HEK293T (cell line): ENCODE measurements at regions not wholly inside any gene's neighbourhood (a gene's known extent, or its start where the extent isn't known, plus 50 kb on each side); places are given as distances from the start of the nearest gene placed in this dataset.

Source experiments
- BHLHE40 ChIP-seq: fragments of 450-650 bp; IDR thresholded peaks from 2 replicates; pipeline ENCODE4 v1.6.1; 2016; ENCODE audit warnings: mild to moderate bottlenecking, moderate library complexity, borderline replicate concordance
- ELF4 ChIP-seq: fragments of 450-650 bp; IDR thresholded peaks from 2 replicates; pipeline ENCODE4 v1.6.1; 2017; ENCODE audit warnings: antibody characterized with exemption
- NFRKB ChIP-seq: fragments of 450-650 bp; IDR thresholded peaks from 2 replicates; pipeline ENCODE4 v1.6.1; 2016; ENCODE audit warnings: mild to moderate bottlenecking, moderate library complexity
- SP1 ChIP-seq: fragments of 450-650 bp; IDR thresholded peaks from 2 replicates; pipeline ENCODE4 v1.6.1; 2017

DNA sequence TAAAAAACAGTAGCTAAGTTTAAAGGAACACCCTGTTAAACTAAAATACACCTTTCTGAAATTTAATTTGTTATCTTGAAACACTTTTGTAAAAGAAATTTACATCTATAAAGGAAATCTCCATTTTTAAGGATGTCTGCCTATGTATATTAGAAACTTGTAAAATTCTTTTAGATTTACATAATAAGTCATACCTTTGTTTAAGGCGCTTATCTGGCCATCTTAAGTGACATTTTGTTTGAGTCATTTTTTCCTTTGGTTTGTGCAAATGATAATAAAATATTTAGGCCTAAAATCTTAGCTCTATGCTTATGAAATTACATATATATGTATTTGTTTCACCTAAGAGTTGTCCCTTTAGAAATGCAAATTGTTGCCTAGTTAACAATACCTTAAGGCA is 1193.4 kb downstream of the FSCB start:
- TF ChIP-seq ELF4 (no peak), NFRKB (no peak), SP1 (no peak), BHLHE40 (no peak)
